Stomach (tissue), 4 donors: ENCODE measurements at regions not wholly inside any gene's neighbourhood (a gene's known extent, or its start where the extent isn't known, plus 50 kb on each side); places are given as distances from the start of the nearest gene placed in this dataset.

Source experiments
- CTCF ChIP-seq, 7 experiments: fragments of 450-650 bp in 4 of 7; fragments of 200-600 bp in 3 of 7; sonication (generic) in 3 of 7; IDR thresholded peaks; one replicate each; pipeline ENCODE4 v1.5.1; 2016 to 2019; ENCODE audit warnings: antibody characterized with exemption in 7 of 7, control low read depth in 2 of 7, mild to moderate bottlenecking in 1 of 7
- EP300 ChIP-seq: sonication (generic); formaldehyde crosslinking; IDR thresholded peaks from one replicate; pipeline ENCODE4 v1.6.1; 2017; ENCODE audit warnings: antibody characterized with exemption
- POLR2A ChIP-seq, 4 donors: fragments of 450-650 bp; IDR thresholded peaks; one replicate each; pipeline ENCODE4 v1.6.1; 2016; ENCODE audit warnings: antibody characterized with exemption in 4 of 4, control low read depth in 2 of 4, mild to moderate bottlenecking in 1 of 4, moderate library complexity in 1 of 4
- POLR2AphosphoS5 ChIP-seq, 3 donors: sonication (generic); formaldehyde crosslinking; IDR thresholded peaks; one replicate each; pipeline ENCODE4 v1.6.1; 2016; ENCODE audit warnings: antibody characterized with exemption in 3 of 3

- TF ChIP-seq POLR2AphosphoS5 (IDR thresholded peaks at IDR 0.05) = no peak
- no peak for TF ChIP-seq CTCF (IDR thresholded peaks at IDR 0.05)
- TF ChIP-seq POLR2A (IDR thresholded peaks at IDR 0.05) = no peak
- no peak for TF ChIP-seq EP300
Observed at GRCh38 chrX:93420090-93420489, 253.3 kb downstream of the NAP1L3 start.
